Inferior parietal cortex (tissue), 1 donor: ENCODE measurements at regions not wholly inside any gene's neighbourhood (a gene's known extent, or its start where the extent isn't known, plus 50 kb on each side); places are given as distances from the start of the nearest gene placed in this dataset.

Source experiments
- DNase-seq: peaks from one replicate; pipeline ENCODE4 v3.0.0-alpha.2; 2016; ENCODE audit errors: extremely low spot score

- DNase-seq: no peak
Observed at GRCh38 chr4:127579821-127580220, 52.9 kb upstream of the INTU start.

DNA sequence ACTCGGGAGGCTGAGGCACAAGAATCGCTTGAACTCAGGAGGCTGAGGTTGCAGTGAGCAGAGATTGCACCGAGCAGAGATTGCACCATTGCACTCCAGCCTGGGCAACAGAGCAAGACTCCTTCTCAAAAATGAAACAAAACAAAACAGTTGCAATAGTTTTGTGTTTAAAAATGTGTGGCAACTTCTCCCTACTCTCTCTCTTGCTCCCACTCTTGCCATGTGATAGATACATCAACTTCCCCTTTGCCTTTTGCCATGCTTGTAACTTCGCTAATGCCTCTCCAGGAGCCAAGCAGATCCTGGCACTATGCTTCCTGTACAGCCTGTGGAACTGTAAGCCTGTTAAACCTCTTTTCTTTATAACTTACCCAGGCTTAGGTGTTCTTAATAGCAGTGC, 52.5 kb upstream of the INTU start:
- DNase-seq: no peak

GRCh38 chr4:127580891-127581290, 51.9 kb upstream of the INTU start:
- no peak for DNase-seq
